Pancreas (tissue), 10 donors: ENCODE measurements at regions not wholly inside any gene's neighbourhood (a gene's known extent, or its start where the extent isn't known, plus 50 kb on each side); places are given as distances from the start of the nearest gene placed in this dataset.

Experiments used
- ATAC-seq, 4 donors: fragments of 200-7000 bp; cut with Tn5 transposase; one replicate each; pipeline versions ENCODE4 v1.8.0 to v1.9.1; 2020; ENCODE audit warnings: mild to moderate bottlenecking in 4 of 4, moderate library complexity in 4 of 4
- DNase-seq, 6 donors: peaks; one replicate each; pipeline ENCODE4 v3.0.0-alpha.2; 2020
- FAIRE-seq: peaks from 2 replicates; lab custom pipeline; 2012; peaks lifted over from hg19 to GRCh38; lab: Jason Lieb, UNC
- H3K27ac ChIP-seq, 4 donors: fragments of 200-600 bp; sonication (generic); 1 replicate in 3 of 4; 2 replicates in 1 of 4; pipeline versions ENCODE4 v1.5.0 to v1.8.0; 2020
- H3K27me3 ChIP-seq, 4 donors: fragments of 200-600 bp; one replicate each; pipeline ENCODE4 v1.8.0; 2021
- H3K36me3 ChIP-seq, 3 donors: fragments of 200-600 bp; sonication (generic) in 1 of 3; one replicate each; pipeline versions ENCODE4 v1.5.0 to v1.8.0; 2020 to 2021
- H3K4me1 ChIP-seq, 3 donors: fragments of 200-600 bp; one replicate each; pipeline ENCODE4 v1.8.0; 2021
- H3K4me3 ChIP-seq, 4 donors: fragments of 200-600 bp; sonication (generic) in 2 of 4; one replicate each; pipeline versions ENCODE4 v1.5.0 to v1.8.0; 2020 to 2021
- H3K9me3 ChIP-seq, 4 donors: fragments of 200-600 bp; one replicate each; pipeline ENCODE4 v1.8.0; 2021
- WGBS, 2 donors: extraction: QIAGEN DNeasy Blood & Tissue Kit; methylation state at CpG; one replicate each; pipeline ENCODE4 v1.1.7; 2013; 5-methylcytosine and 5-hydroxymethylcytosine counted together
- intact Hi-C, 3 donors: fragments of 100-400 bp; cut with DNase I; formaldehyde crosslinking; loops; one replicate each; pipeline versions ENCODE4 v1.11.1 to v1.14.2; 2022
- TF ChIP-seq, protein P1 (sequence below), 4 donors: fragments of 200-600 bp; sonication (generic) in 3 of 4; IDR thresholded peaks; one replicate each; pipeline versions ENCODE4 v1.5.0 to v1.8.0; 2021; ENCODE audit warnings: antibody characterized with exemption in 4 of 4
- donor health status: healthy with polysubstance abuse.
- donor health status: DM: no; HTN: no; CAD: no; lungs with moderate emphysema.
- donor health status: DM: no; HTN: no; CAD: no.
- donor health status: control.
- donor health status: control.
- donor health status: Bipolar disorder and iron deficiency.
- donor health status: DM: yes; HTN: yes; CAD: no.
- donor health status: DM: no; HTN: no; CAD: no.
- donor health status: DM: no; HTN: no; CAD: no.
- donor health status: DM: yes; HTN: yes; CAD: no.

DNA sequence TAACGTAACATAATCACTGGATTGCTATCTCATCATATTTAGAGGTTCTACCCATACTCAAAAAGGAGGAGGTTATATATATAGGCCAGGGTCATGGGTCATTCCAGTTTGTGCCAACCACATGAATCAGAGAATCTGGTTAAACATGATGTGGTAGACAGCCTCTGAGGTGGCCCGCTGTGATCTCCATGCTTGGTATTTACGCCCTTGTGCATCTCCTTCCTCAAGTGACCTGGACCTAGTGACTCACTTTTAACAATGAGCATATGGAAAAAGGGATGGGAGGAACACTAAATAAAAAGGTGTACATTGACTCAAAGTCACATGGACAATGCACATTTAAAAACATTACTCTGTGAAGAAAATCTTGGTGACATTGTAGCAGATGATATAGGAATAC lies 77.7 kb upstream of the CTNND2 start:
- no peak overlapping the region for H3K4me3 ChIP-seq
- H3K27ac ChIP-seq, result no peak overlapping the region
- H3K9me3 ChIP-seq, result no peaks in the 10 kb centered on the region
- WGBS, 2 donors, result 87 to 93% methylated on average over 3 of the region's 3 CpGs
- DNase-seq (no peak), FAIRE-seq (no peak), ATAC-seq (no peak)
- TF ChIP-seq, protein P1, sequence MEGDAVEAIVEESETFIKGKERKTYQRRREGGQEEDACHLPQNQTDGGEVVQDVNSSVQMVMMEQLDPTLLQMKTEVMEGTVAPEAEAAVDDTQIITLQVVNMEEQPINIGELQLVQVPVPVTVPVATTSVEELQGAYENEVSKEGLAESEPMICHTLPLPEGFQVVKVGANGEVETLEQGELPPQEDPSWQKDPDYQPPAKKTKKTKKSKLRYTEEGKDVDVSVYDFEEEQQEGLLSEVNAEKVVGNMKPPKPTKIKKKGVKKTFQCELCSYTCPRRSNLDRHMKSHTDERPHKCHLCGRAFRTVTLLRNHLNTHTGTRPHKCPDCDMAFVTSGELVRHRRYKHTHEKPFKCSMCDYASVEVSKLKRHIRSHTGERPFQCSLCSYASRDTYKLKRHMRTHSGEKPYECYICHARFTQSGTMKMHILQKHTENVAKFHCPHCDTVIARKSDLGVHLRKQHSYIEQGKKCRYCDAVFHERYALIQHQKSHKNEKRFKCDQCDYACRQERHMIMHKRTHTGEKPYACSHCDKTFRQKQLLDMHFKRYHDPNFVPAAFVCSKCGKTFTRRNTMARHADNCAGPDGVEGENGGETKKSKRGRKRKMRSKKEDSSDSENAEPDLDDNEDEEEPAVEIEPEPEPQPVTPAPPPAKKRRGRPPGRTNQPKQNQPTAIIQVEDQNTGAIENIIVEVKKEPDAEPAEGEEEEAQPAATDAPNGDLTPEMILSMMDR (IDR thresholded peaks at IDR 0.05), result no peak
- H3K27me3 ChIP-seq, result no peaks in the 10 kb centered on the region
- intact Hi-C loops, result no loop called here
- no peaks in the 10 kb centered on the region for H3K36me3 ChIP-seq
- H3K4me1 ChIP-seq, result no peaks in the 10 kb centered on the region

DNA sequence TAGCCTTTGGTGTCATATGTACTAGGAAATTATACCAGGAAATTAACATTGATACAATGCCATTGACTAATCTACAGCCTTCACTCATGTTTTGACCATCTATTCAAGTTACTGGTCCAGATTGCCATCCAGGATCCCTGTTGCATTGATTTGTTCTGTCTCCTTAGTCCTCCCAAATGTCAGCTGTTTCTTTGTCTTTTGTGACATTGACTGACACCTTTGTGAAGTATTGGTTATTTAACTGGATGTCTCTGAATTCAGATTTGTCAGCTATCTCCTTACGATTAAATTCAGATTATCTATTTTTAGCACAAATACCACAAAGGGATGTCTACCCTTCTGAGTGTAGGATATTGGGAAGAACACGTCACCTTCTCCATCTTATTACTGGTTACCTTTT lies 73.7 kb upstream of the CTNND2 start:
- Histone ChIP-seq H3K36me3 (no peaks in the 10 kb centered on the region), H3K4me3 (no peak overlapping the region), H3K27ac (no peak overlapping the region), H3K27me3 (no peaks in the 10 kb centered on the region), H3K9me3 (no peaks in the 10 kb centered on the region), H3K4me1 (no peaks in the 10 kb centered on the region)
- intact Hi-C loops, result no loop called here
- 72 to 77% methylated on average over 2 of the region's 2 CpGs for WGBS, 2 donors
- TF ChIP-seq, protein P1 (IDR thresholded peaks at IDR 0.05), result no peak
- DNase-seq, result no peak
- FAIRE-seq, result no peak
- ATAC-seq, result no peak

GRCh38 chr5:11973469-11973868 lies 69.2 kb upstream of the CTNND2 start:
- intact Hi-C loops, result no loop called here
- H3K4me3 ChIP-seq, result no peak overlapping the region
- no peaks in the 10 kb centered on the region for H3K9me3 ChIP-seq
- FAIRE-seq (no peak), DNase-seq (no peak), ATAC-seq (no peak)
- no peaks in the 10 kb centered on the region for H3K4me1 ChIP-seq
- H3K36me3 ChIP-seq, result no peaks in the 10 kb centered on the region
- TF ChIP-seq, protein P1 (IDR thresholded peaks at IDR 0.05), result no peak
- H3K27me3 ChIP-seq, result no peaks in the 10 kb centered on the region
- 76 to 79% methylated on average over 7 of the region's 7 CpGs for WGBS, 2 donors
- no peak overlapping the region for H3K27ac ChIP-seq

DNA sequence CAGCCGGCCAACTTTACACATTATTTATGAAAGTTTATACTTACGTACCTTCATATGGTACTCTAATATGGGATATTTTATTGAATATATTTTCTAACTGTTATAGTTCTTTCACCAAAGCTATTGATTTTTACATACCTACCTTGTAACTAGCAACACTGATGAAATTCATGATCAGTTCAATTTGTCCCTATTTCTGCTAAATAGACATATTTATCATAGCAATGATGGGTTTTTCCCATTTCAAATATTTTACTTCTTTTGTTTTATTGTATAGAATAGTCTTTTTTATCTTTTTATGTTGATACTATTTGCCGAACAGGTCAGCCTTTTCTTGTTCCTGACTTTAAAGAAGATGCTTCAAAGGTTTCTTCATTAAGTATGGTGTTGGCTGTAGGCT lies 59.0 kb upstream of the CTNND2 start:
- Histone ChIP-seq H3K4me3 (no peak overlapping the region), H3K4me1 (no peaks in the 10 kb centered on the region), H3K9me3 (no peaks in the 10 kb centered on the region), H3K36me3 (no peaks in the 10 kb centered on the region), H3K27ac (no peak overlapping the region), H3K27me3 (no peaks in the 10 kb centered on the region)
- ATAC-seq (no peak), FAIRE-seq (no peak), DNase-seq (no peak)
- TF ChIP-seq, protein P1 (IDR thresholded peaks at IDR 0.05), result no peak
- intact Hi-C loops, result no loop called here
- WGBS, 2 donors, result 90 to 91% methylated on average over 3 of the region's 3 CpGs

GRCh38 chr5:11962122-11962521 lies 57.9 kb upstream of the CTNND2 start:
- H3K4me3 ChIP-seq, result no peak overlapping the region
- no peak for ATAC-seq
- H3K36me3 ChIP-seq, result no peaks in the 10 kb centered on the region
- no peaks in the 10 kb centered on the region for H3K4me1 ChIP-seq
- no peaks in the 10 kb centered on the region for H3K27me3 ChIP-seq
- no peaks in the 10 kb centered on the region for H3K9me3 ChIP-seq
- intact Hi-C loops, result no loop called here
- no peak for DNase-seq
- no peak overlapping the region for H3K27ac ChIP-seq
- TF ChIP-seq, protein P1 (IDR thresholded peaks at IDR 0.05), result no peak
- no peak for FAIRE-seq
- 20 to 22% methylated on average over 4 of the region's 4 CpGs for WGBS, 2 donors
